Thoracic aorta (tissue), 2 donors: ENCODE measurements at regions not wholly inside any gene's neighbourhood (a gene's known extent, or its start where the extent isn't known, plus 50 kb on each side); places are given as distances from the start of the nearest gene placed in this dataset.

ENCODE experiments used
- ATAC-seq: fragments of 150-250 bp; one replicate; pipeline ENCODE4 v1.8.0; 2017; ENCODE audit warnings: low read depth; ENCODE audit not compliant: insufficient number of reproducible peaks, low FRiP score
- DNase-seq: peaks from one replicate; pipeline ENCODE4 v3.0.0-alpha.2; 2020; ENCODE audit warnings: low spot score
- H3K27ac ChIP-seq, 2 donors: fragments of 200-600 bp; sonication (generic); 1 replicate in 1 of 2; 2 replicates in 1 of 2; pipeline ENCODE4 v1.5.1; 2016; ENCODE audit warnings: mild to moderate bottlenecking in 2 of 2, moderate library complexity in 2 of 2
- H3K27me3 ChIP-seq: fragments of 200-600 bp; sonication (generic); replicated peaks from 2 replicates; pipeline ENCODE4 v1.6.0; 2016; ENCODE audit warnings: mild to moderate bottlenecking; ENCODE audit not compliant: insufficient read depth
- H3K36me3 ChIP-seq: fragments of 200-600 bp; sonication (generic); one replicate; pipeline ENCODE4 v1.5.1; 2016
- H3K4me1 ChIP-seq, 2 donors: fragments of 200-600 bp; sonication (generic); 1 replicate in 1 of 2; 2 replicates in 1 of 2; pipeline versions ENCODE4 v1.5.1 to v1.6.0; 2016; ENCODE audit warnings: low read depth in 2 of 2, mild to moderate bottlenecking in 1 of 2; ENCODE audit not compliant: control insufficient read depth in 1 of 2
- H3K4me3 ChIP-seq: fragments of 200-600 bp; sonication (generic); 2 replicates; pipeline ENCODE4 v1.5.1; 2016; ENCODE audit warnings: mild to moderate bottlenecking
- H3K9me3 ChIP-seq: fragments of 200-600 bp; sonication (generic); 2 replicates; pipeline ENCODE4 v1.5.1; 2016
- TF ChIP-seq, protein P1 (sequence below): fragments of 200-600 bp; sonication (generic); IDR thresholded peaks from one replicate; pipeline ENCODE4 v1.5.1; 2019; ENCODE audit warnings: antibody characterized with exemption

DNA sequence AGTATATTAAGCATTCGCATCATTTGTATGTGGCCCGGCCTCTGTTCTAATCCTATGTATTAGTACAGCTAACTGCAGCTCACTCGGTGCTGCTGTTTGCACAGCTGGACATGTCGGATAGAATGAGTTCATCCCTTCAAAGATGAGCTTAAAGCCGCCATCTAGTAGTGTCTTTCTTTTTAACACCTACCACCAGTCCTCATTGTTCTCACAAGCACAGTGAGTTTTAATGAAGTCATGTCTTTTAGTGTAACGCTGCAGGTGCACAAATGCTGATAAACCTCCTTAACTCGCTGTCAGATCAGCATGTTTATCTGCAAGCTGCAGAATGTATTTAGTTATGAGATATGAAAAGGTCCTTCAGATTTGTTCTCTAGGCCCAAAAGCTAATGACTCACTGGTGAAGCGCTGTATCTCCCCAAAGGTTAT lies 247.5 kb downstream of the MTERF1 start:
- Histone ChIP-seq H3K27me3 (no peaks in the 10 kb centered on the region), H3K4me1 (peaks cover 4 to 9% of the 10 kb centered on the region in 2 donors), H3K9me3 (no peaks in the 10 kb centered on the region), H3K4me3 (no peak overlapping the region), H3K27ac (no peak overlapping the region), H3K36me3 (no peaks in the 10 kb centered on the region)
- DNase-seq (no peak), ATAC-seq (no peak)
- TF ChIP-seq, protein P1, sequence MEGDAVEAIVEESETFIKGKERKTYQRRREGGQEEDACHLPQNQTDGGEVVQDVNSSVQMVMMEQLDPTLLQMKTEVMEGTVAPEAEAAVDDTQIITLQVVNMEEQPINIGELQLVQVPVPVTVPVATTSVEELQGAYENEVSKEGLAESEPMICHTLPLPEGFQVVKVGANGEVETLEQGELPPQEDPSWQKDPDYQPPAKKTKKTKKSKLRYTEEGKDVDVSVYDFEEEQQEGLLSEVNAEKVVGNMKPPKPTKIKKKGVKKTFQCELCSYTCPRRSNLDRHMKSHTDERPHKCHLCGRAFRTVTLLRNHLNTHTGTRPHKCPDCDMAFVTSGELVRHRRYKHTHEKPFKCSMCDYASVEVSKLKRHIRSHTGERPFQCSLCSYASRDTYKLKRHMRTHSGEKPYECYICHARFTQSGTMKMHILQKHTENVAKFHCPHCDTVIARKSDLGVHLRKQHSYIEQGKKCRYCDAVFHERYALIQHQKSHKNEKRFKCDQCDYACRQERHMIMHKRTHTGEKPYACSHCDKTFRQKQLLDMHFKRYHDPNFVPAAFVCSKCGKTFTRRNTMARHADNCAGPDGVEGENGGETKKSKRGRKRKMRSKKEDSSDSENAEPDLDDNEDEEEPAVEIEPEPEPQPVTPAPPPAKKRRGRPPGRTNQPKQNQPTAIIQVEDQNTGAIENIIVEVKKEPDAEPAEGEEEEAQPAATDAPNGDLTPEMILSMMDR = no peak

- ATAC-seq (no peak), DNase-seq (no peak)
- Histone ChIP-seq H3K4me1 (no peaks in the 10 kb centered on the region), H3K9me3 (no peaks in the 10 kb centered on the region), H3K27ac (no peak overlapping the region), H3K4me3 (no peak overlapping the region), H3K27me3 (no peaks in the 10 kb centered on the region), H3K36me3 (no peaks in the 10 kb centered on the region)
- TF ChIP-seq, protein P1 = no peak
Measured at GRCh38 chr7:91634485-91635177, 245.9 kb downstream of the MTERF1 start.

GRCh38 chr7:91636129-91636724 lies 244.3 kb downstream of the MTERF1 start:
- H3K27me3 ChIP-seq = no peaks in the 10 kb centered on the region
- TF ChIP-seq, protein P1 = peak; percentile 47
- no peak overlapping the region for H3K27ac ChIP-seq
- DNase-seq (no peak), ATAC-seq (peak; percentile 45)
- H3K36me3 ChIP-seq = no peaks in the 10 kb centered on the region
- H3K4me3 ChIP-seq = no peak overlapping the region
- H3K9me3 ChIP-seq = no peaks in the 10 kb centered on the region
- no peaks in the 10 kb centered on the region for H3K4me1 ChIP-seq

GRCh38 chr7:91636728-91637127 lies 243.8 kb downstream of the MTERF1 start:
- DNase-seq = no peak
- no peak overlapping the region for H3K27ac ChIP-seq

GRCh38 chr7:91644256-91644655 lies 236.2 kb downstream of the MTERF1 start:
- no peak overlapping the region for H3K27ac ChIP-seq
- no peak for ATAC-seq
- DNase-seq = no peak
- H3K36me3 ChIP-seq = no peaks in the 10 kb centered on the region
- no peaks in the 10 kb centered on the region for H3K4me1 ChIP-seq
- H3K4me3 ChIP-seq = no peak overlapping the region
- TF ChIP-seq, protein P1 = no peak
- H3K27me3 ChIP-seq = no peaks in the 10 kb centered on the region
- no peaks in the 10 kb centered on the region for H3K9me3 ChIP-seq

More at GRCh38 chr7:91636728-91637127, 243.8 kb downstream of the MTERF1 start:
- no peaks in the 10 kb centered on the region for H3K9me3 ChIP-seq
- H3K36me3 ChIP-seq = no peaks in the 10 kb centered on the region
- no peaks in the 10 kb centered on the region for H3K27me3 ChIP-seq
- ATAC-seq = no peak
- H3K4me1 ChIP-seq = no peaks in the 10 kb centered on the region
- H3K4me3 ChIP-seq = no peak overlapping the region
- TF ChIP-seq, protein P1 = no peak
